Testis (tissue), 2 donors: ENCODE measurements at regions not wholly inside any gene's neighbourhood (a gene's known extent, or its start where the extent isn't known, plus 50 kb on each side); places are given as distances from the start of the nearest gene placed in this dataset.

ENCODE experiments used
- POLR2A ChIP-seq: fragments of 450-650 bp; IDR thresholded peaks from one replicate; pipeline ENCODE4 v1.6.1; 2017; ENCODE audit warnings: antibody characterized with exemption, mild to moderate bottlenecking, moderate library complexity
- TF ChIP-seq, protein P1 (sequence below), 3 experiments: fragments of 450-650 bp in 2 of 3; fragments of 200-600 bp in 1 of 3; sonication (generic) in 1 of 3; IDR thresholded peaks; one replicate each; pipeline ENCODE4 v1.5.1; 2016 to 2019; ENCODE audit warnings: antibody characterized with exemption in 3 of 3, mild to moderate bottlenecking in 2 of 3, moderate library complexity in 1 of 3

DNA sequence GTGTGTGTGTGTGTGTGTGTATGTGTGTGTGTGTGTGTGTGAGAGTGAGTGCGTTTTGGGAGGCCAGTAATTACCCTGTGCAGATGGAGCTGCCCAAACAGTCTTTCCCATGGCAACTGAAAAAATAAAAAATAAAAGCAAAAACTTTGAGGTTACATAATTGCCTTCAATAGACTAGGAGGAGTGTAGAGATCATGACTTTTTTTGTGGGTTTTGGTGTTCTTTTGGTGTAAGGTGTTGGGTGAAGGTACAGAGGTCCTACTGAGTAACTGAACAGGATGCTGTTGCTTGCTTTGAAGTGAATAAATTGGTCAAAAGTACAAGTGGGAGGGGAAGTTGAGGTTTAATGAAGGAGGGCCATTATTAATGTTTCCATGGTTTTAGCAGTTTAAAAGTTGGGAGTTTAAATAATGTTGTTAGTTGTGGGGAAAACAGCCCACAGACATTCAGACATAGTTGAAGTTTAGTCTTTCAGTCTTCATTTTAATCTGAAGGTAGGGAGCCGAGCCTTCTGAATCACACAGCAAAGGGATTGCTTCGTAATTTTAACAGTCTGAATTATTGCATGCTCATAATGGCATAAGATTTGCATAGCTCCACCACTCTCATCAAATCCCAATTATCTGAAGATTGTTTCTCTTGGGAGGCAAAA lies 251.4 kb downstream of the PRL start:
- TF ChIP-seq, protein P1, sequence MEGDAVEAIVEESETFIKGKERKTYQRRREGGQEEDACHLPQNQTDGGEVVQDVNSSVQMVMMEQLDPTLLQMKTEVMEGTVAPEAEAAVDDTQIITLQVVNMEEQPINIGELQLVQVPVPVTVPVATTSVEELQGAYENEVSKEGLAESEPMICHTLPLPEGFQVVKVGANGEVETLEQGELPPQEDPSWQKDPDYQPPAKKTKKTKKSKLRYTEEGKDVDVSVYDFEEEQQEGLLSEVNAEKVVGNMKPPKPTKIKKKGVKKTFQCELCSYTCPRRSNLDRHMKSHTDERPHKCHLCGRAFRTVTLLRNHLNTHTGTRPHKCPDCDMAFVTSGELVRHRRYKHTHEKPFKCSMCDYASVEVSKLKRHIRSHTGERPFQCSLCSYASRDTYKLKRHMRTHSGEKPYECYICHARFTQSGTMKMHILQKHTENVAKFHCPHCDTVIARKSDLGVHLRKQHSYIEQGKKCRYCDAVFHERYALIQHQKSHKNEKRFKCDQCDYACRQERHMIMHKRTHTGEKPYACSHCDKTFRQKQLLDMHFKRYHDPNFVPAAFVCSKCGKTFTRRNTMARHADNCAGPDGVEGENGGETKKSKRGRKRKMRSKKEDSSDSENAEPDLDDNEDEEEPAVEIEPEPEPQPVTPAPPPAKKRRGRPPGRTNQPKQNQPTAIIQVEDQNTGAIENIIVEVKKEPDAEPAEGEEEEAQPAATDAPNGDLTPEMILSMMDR (IDR thresholded peaks at IDR 0.05): no peak
- no peak for TF ChIP-seq POLR2A
